ENCODE measurements at regions not wholly inside any gene's neighbourhood (a gene's known extent, or its start where the extent isn't known, plus 50 kb on each side); places are given as distances from the start of the nearest gene placed in this dataset.

- Histone ChIP-seq H2BK15ac (ENCODE audit: low read depth, low read length) (no peak overlapping the region), H4K91ac (ENCODE audit: insufficient read length, low read depth, low read length) (no peak overlapping the region), H4K8ac (replicated peaks; ENCODE audit: insufficient read length, low read depth, low read length) (no peak overlapping the region), H3K9ac (ENCODE audit: extremely low read depth, insufficient read length, low read length) (no peak overlapping the region), H3K79me2 (ENCODE audit: insufficient read depth, low read length) (no peaks in the 10 kb centered on the region), H3K4me1 (ENCODE audit: insufficient read depth, low read length) (no peaks in the 10 kb centered on the region; the same call in 1 of the 2 replicates), H3K23me2 (ENCODE audit: insufficient read length, low read depth, low read length, poor library complexity, severe bottlenecking) (no peaks in the 10 kb centered on the region), H3K56ac (ENCODE audit: insufficient read length, low read depth, low read length) (no peak overlapping the region), H3K4ac (ENCODE audit: low read depth, low read length) (no peak overlapping the region), H3K23ac (ENCODE audit: insufficient read length, low read depth, low read length) (no peak overlapping the region), H3K79me1 (ENCODE audit: insufficient read depth, low read depth, low read length, poor library complexity, severe bottlenecking) (no peaks in the 10 kb centered on the region), H4K20me1 (ENCODE audit: control insufficient read depth, insufficient read depth, insufficient read length) (no peaks in the 10 kb centered on the region), H3T11ph (ENCODE audit: low read length) (no peak overlapping the region), H2AK5ac (ENCODE audit: insufficient read length, low read length) (no peak overlapping the region), H2BK120ac (ENCODE audit: low read depth, low read length, poor library complexity, severe bottlenecking) (no peak overlapping the region), H2BK20ac (ENCODE audit: low read depth, low read length, poor library complexity, severe bottlenecking) (no peak overlapping the region), H3K4me2 (ENCODE audit: insufficient read depth, insufficient read length, low read length) (no peak overlapping the region), H4K5ac (ENCODE audit: insufficient read length, low read depth, low read length) (no peak overlapping the region), H2BK5ac (ENCODE audit: insufficient read length, low read length) (no peak overlapping the region), H2AFZ (ENCODE audit: low read length) (no peak overlapping the region), H3K14ac (ENCODE audit: insufficient read depth, low read length) (no peak overlapping the region), H2BK12ac (ENCODE audit: insufficient read length, low read depth, low read length) (no peak overlapping the region), H3K9me3 (ENCODE audit: control insufficient read depth, low read depth, low read length) (no peaks in the 10 kb centered on the region), H3K27ac (ENCODE audit: insufficient read length, low read depth, low read length) (no peak overlapping the region), H3K27me3 (ENCODE audit: insufficient read depth, low read length) (no peaks in the 10 kb centered on the region), H3K18ac (ENCODE audit: insufficient read length, low read depth, low read length) (no peak overlapping the region)
- no peaks in the 10 kb centered on the region for H3K9me3 Mint-ChIP-seq
- TF ChIP-seq, protein P1, sequence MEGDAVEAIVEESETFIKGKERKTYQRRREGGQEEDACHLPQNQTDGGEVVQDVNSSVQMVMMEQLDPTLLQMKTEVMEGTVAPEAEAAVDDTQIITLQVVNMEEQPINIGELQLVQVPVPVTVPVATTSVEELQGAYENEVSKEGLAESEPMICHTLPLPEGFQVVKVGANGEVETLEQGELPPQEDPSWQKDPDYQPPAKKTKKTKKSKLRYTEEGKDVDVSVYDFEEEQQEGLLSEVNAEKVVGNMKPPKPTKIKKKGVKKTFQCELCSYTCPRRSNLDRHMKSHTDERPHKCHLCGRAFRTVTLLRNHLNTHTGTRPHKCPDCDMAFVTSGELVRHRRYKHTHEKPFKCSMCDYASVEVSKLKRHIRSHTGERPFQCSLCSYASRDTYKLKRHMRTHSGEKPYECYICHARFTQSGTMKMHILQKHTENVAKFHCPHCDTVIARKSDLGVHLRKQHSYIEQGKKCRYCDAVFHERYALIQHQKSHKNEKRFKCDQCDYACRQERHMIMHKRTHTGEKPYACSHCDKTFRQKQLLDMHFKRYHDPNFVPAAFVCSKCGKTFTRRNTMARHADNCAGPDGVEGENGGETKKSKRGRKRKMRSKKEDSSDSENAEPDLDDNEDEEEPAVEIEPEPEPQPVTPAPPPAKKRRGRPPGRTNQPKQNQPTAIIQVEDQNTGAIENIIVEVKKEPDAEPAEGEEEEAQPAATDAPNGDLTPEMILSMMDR (conservative IDR thresholded peaks at IDR 0.05): no peak
- WGBS (ENCODE audit: extremely low coverage, insufficient read length, low lambda C conversion rate): no CpG with 5 or more reads among the region's 5 CpGs
- no peaks in the 10 kb centered on the region; a peak in 1 of 7 replicates for H3K36me3 Mint-ChIP-seq (ENCODE audit: insufficient read depth in 1 of 3, low read depth in 3 of 3)
- H3K4me3 Mint-ChIP-seq: 0 out of 5 replicates have a peak overlapping the region, but pooled peaks of 1 of the 2 experiments have one; percentile 24
- H3K27me3 Mint-ChIP-seq (ENCODE audit: low read depth): no peaks in the 10 kb centered on the region
- H3K27ac Mint-ChIP-seq: no peak overlapping the region
- DNase-seq: no peak
- H3K4me1 Mint-ChIP-seq: peaks cover 11% of the 10 kb centered on the region in 2 experiments
Observed at GRCh38 chr15:47363653-47364052, 353.7 kb upstream of the SEMA6D start.

Measured in H9 (cell line).